SK-N-SH (cell line): ENCODE measurements at regions not wholly inside any gene's neighbourhood (a gene's known extent, or its start where the extent isn't known, plus 50 kb on each side); places are given as distances from the start of the nearest gene placed in this dataset.

Experiments used
- CTCF ChIA-PET: fragments of 300-600, 350-600 bp; formaldehyde crosslinking; extraction: SDS; loops from one replicate; lab custom pipeline; 2021; lab: Yijun Ruan, JAX
- POLR2A ChIA-PET: fragments of 350-600 bp; sonication (Branson Sonifier 250); formaldehyde crosslinking; extraction: SDS; loops from one replicate; lab custom pipeline; 2020; ENCODE audit warnings: antibody characterized with exemption, inconsistent platforms; lab: Yijun Ruan, JAX
- DNase-seq: peaks from one replicate; pipeline ENCODE4 v3.0.0; 2012
- H2AFZ ChIP-seq: fragments of 200-600 bp; sonication (generic); 2 replicates; pipeline ENCODE4 v1.8.1; 2016; ENCODE audit warnings: antibody characterized with exemption, mild to moderate bottlenecking, low read depth
- H3F3A ChIP-seq: fragments of 200-600 bp; sonication (generic); replicated peaks from 2 replicates; pipeline ENCODE3; 2016; ENCODE audit warnings: antibody characterized with exemption, mild to moderate bottlenecking; ENCODE audit not compliant: insufficient read depth
- H3K27ac ChIP-seq, 2 experiments: fragments of 200-500 bp in 1 of 2; fragments of 200-600 bp in 1 of 2; sonication (Bioruptor generic) in 1 of 2; sonication (generic), shearing (Covaris generic) in 1 of 2; 2 replicates each; pipeline versions ENCODE4 v1.5.1 to v1.6.1; 2014 to 2016; ENCODE audit warnings: low read depth in 2 of 2, inconsistent platforms in 1 of 2, low read length in 1 of 2, mild to moderate bottlenecking in 1 of 2, mixed read lengths in 1 of 2
- H3K27me3 ChIP-seq: fragments of 200-600 bp; sonication (generic), shearing (Covaris generic); 2 replicates; pipeline ENCODE4 v1.6.1; 2016; ENCODE audit warnings: mixed run types; ENCODE audit not compliant: insufficient read depth
- H3K36me3 ChIP-seq, 2 experiments: fragments of 200-500 bp in 1 of 2; fragments of 200-600 bp in 1 of 2; sonication (Bioruptor generic) in 1 of 2; sonication (generic) in 1 of 2; replicated peaks in 1 of 2; 2 replicates each; pipeline versions ENCODE3 to v1.5.1; 2014 to 2016; ENCODE audit warnings: low read length in 1 of 2, mild to moderate bottlenecking in 1 of 2; ENCODE audit not compliant: insufficient read depth in 2 of 2, control insufficient read depth in 1 of 2
- H3K4me1 ChIP-seq, 2 experiments: fragments of 200-500 bp in 1 of 2; fragments of 200-600 bp in 1 of 2; sonication (Bioruptor generic) in 1 of 2; sonication (generic), shearing (Covaris generic) in 1 of 2; 2 replicates each; pipeline versions ENCODE4 v1.5.1 to v1.6.1; 2014 to 2016; ENCODE audit warnings: low read depth in 1 of 2, low read length in 1 of 2, mixed run types in 1 of 2; ENCODE audit not compliant: insufficient read depth in 2 of 2, control insufficient read depth in 1 of 2
- H3K4me2 ChIP-seq: fragments of 200-600 bp; sonication (generic), shearing (Covaris generic); 2 replicates; pipeline ENCODE4 v1.6.1; 2017; ENCODE audit warnings: mixed run types
- H3K4me3 ChIP-seq, 2 experiments: fragments of 200-500 bp in 1 of 2; fragments of 200-600 bp in 1 of 2; sonication (Bioruptor generic) in 1 of 2; sonication (generic), shearing (Covaris generic) in 1 of 2; 2 replicates each; pipeline versions ENCODE4 v1.5.1 to v1.8.1; 2014 to 2016; ENCODE audit warnings: low read depth in 2 of 2, inconsistent platforms in 1 of 2, low read length in 1 of 2, mild to moderate bottlenecking in 1 of 2, mixed read lengths in 1 of 2, moderate library complexity in 1 of 2
- H3K79me2 ChIP-seq: fragments of 200-600 bp; sonication (generic); 2 replicates; pipeline ENCODE4 v1.8.1; 2017; ENCODE audit warnings: mild to moderate bottlenecking; ENCODE audit not compliant: insufficient read depth
- H3K9ac ChIP-seq: fragments of 200-600 bp; sonication (generic); 2 replicates; pipeline ENCODE4 v1.6.1; 2017; ENCODE audit warnings: mixed run types
- H3K9me2 ChIP-seq: fragments of 200-600 bp; sonication (generic); 2 replicates; pipeline ENCODE4 v1.6.1; 2017; ENCODE audit warnings: mixed run types
- H3K9me3 ChIP-seq: fragments of 200-600 bp; sonication (generic); 2 replicates; pipeline ENCODE4 v1.6.1; 2017; ENCODE audit warnings: mixed run types, mild to moderate bottlenecking, moderate library complexity
- H4K20me1 ChIP-seq: fragments of 200-600 bp; sonication (generic); 2 replicates; pipeline ENCODE4 v1.6.1; 2017; ENCODE audit warnings: mild to moderate bottlenecking, mixed run types; ENCODE audit not compliant: insufficient read depth
- CHD2 ChIP-seq: fragments of 150-350 bp; IDR thresholded peaks from 2 replicates; pipeline ENCODE4 v1.6.1; 2018; ENCODE audit warnings: low read length; ENCODE audit not compliant: partially characterized antibody
- EP300 ChIP-seq, 2 experiments: IDR thresholded peaks; 2 replicates each; pipeline versions ENCODE4 v1.4.0 to v1.6.1; 2012; ENCODE audit warnings: borderline replicate concordance in 1 of 2, low read depth in 1 of 2, low read length in 1 of 2
- EZH2phosphoT487 ChIP-seq: fragments of 200-600 bp; sonication (generic); IDR thresholded peaks from 2 replicates; pipeline ENCODE4 v1.6.1; 2017; ENCODE audit warnings: low read depth, mixed run types, mild to moderate bottlenecking, antibody characterized with exemption, moderate library complexity, borderline replicate concordance
- FOXM1 ChIP-seq: IDR thresholded peaks from 2 replicates; pipeline ENCODE4 v1.4.0; 2012; ENCODE audit warnings: low read depth, mild to moderate bottlenecking
- GATA2 ChIP-seq: sonication (generic); formaldehyde crosslinking; IDR thresholded peaks from 2 replicates; pipeline ENCODE4 v1.5.0; 2020; ENCODE audit warnings: mild to moderate bottlenecking, missing genetic modification reagents
- JUND ChIP-seq: IDR thresholded peaks from 2 replicates; pipeline ENCODE4 v1.4.0; 2012
- MXI1 ChIP-seq: IDR thresholded peaks from 2 replicates; pipeline ENCODE4 v1.6.1; 2012; ENCODE audit warnings: mild to moderate bottlenecking, low read depth, low read length, improper control_type of control experiment
- POLR2AphosphoS5 ChIP-seq: IDR thresholded peaks from 2 replicates; pipeline ENCODE4 v1.6.1; 2012; ENCODE audit warnings: low read depth, low read length
- RAD21 ChIP-seq: IDR thresholded peaks from 2 replicates; pipeline ENCODE4 v1.6.1; 2012; ENCODE audit warnings: mild to moderate bottlenecking, low read length
- RCOR1 ChIP-seq: fragments of 150-350 bp; IDR thresholded peaks from 2 replicates; pipeline ENCODE4 v1.6.1; 2017; ENCODE audit warnings: antibody characterized with exemption, low read length
- RFX5 ChIP-seq: IDR thresholded peaks from 2 replicates; pipeline ENCODE4 v1.6.1; 2012; ENCODE audit warnings: mild to moderate bottlenecking, improper control_type of control experiment, low read length
- SIN3A ChIP-seq: IDR thresholded peaks from 2 replicates; pipeline ENCODE4 v1.6.1; 2012; ENCODE audit warnings: low read depth, mild to moderate bottlenecking, low read length, moderate library complexity, borderline replicate concordance
- TCF12 ChIP-seq: IDR thresholded peaks from 2 replicates; pipeline ENCODE4 v1.4.0; 2012
- TEAD4 ChIP-seq: IDR thresholded peaks from 2 replicates; pipeline ENCODE4 v1.4.0; 2012; ENCODE audit warnings: mild to moderate bottlenecking, borderline replicate concordance; ENCODE audit not compliant: insufficient read depth
- YY1 ChIP-seq: IDR thresholded peaks from 2 replicates; pipeline ENCODE4 v1.4.0; 2012; ENCODE audit warnings: low read depth, mild to moderate bottlenecking
- WGBS: methylation state at CpG from one replicate; pipeline ENCODE4 v1.1.6; 2017; ENCODE audit warnings: low lambda C conversion rate; 5-methylcytosine and 5-hydroxymethylcytosine counted together
- TF ChIP-seq, protein P1 (sequence below): IDR thresholded peaks from 2 replicates; pipeline ENCODE4 v1.4.0; 2012; ENCODE audit warnings: low read depth
- TF ChIP-seq, protein P2 (sequence below): IDR thresholded peaks from 2 replicates; pipeline ENCODE4 v1.4.0; 2012; ENCODE audit warnings: low read depth, borderline replicate concordance
- TF ChIP-seq, protein P3 (sequence below): fragments of 200-600 bp; sonication (generic); IDR thresholded peaks from 2 replicates; pipeline ENCODE4 v1.6.1; 2017; ENCODE audit warnings: antibody characterized with exemption, mild to moderate bottlenecking, moderate library complexity
- TF ChIP-seq, protein P4 (sequence below): fragments of 150-350 bp; IDR thresholded peaks from 2 replicates; pipeline ENCODE4 v1.6.1; 2017; ENCODE audit warnings: antibody characterized with exemption, low read length, low read depth, borderline replicate concordance
- TF ChIP-seq, protein P5 (sequence below): IDR thresholded peaks from 2 replicates; pipeline ENCODE4; 2012

DNA sequence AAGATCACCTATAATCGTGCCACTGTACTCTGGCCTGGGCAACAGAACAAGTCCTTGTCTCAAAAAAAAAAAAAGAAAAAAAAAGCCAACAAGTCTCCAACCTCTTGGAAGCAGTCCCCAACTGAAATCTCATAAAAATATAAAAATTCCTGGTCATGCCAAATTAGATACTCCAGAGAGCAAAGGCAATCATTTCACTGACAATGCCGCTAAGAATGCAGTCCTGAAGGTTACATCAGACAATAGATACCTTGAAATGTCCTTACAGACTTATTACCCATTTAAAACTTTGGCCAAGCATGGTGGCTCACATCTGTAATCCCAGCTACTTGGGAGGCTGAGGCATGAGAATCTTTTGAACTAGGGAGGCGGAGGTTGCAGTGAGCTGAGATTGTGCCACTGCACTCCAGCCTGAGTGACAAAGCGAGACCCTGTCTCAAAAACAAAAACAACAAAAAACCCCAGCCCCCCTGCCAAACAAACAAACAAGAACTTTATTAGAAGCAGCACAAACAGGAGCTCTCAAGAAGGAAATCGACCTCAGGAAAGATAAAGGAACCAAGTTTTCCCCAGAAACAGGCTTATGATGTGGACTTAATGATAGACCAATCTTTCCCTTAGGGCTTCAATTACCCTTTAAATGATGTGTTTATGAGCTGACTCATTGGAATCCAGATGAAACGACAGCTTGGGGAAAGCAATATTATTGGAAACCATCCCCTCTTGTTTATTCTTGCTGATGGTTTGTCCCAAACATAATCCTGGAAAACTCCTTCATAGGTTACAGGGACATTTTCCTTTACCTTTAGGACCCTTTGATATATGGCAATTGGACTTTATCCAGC lies 53.1 kb upstream of the XCR1 start:
- Histone ChIP-seq H3K36me3 (no peaks in the 10 kb centered on the region), H3K9me3 (no peaks in the 10 kb centered on the region), H3K4me2 (no peak overlapping the region), H3K4me1 (no peaks in the 10 kb centered on the region), H3K27ac (no peak overlapping the region), H3K27me3 (0 out of 2 replicates have a peak, but pooled peaks cover 5% of the 10 kb centered on the region), H4K20me1 (no peaks in the 10 kb centered on the region), H3K9ac (no peak overlapping the region), H3K9me2 (no peaks in the 10 kb centered on the region), H3K4me3 (no peak overlapping the region), H3K79me2 (no peaks in the 10 kb centered on the region), H2AFZ (no peak overlapping the region), H3F3A (no peaks in the 10 kb centered on the region)
- 25% methylated on average over 6 of the region's 6 CpGs for WGBS
- no peak for DNase-seq
- ChIA-PET POLR2A (no interaction called here), CTCF (interaction anchor here (1.1 to 8.9 kb wide), 16 partner anchors 9 to 319 kb away, joined by 3 to 280 read pairs (median 11); partner anchors contain the start of gene CXCR6)
- no peak for TF ChIP-seq FOXM1
- TF ChIP-seq, protein P1, sequence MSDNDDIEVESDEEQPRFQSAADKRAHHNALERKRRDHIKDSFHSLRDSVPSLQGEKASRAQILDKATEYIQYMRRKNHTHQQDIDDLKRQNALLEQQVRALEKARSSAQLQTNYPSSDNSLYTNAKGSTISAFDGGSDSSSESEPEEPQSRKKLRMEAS, result no peak
- TF ChIP-seq EZH2phosphoT487, result no peak
- TF ChIP-seq, protein P2, sequence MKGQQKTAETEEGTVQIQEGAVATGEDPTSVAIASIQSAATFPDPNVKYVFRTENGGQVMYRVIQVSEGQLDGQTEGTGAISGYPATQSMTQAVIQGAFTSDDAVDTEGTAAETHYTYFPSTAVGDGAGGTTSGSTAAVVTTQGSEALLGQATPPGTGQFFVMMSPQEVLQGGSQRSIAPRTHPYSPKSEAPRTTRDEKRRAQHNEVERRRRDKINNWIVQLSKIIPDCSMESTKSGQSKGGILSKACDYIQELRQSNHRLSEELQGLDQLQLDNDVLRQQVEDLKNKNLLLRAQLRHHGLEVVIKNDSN, result no peak
- TF ChIP-seq TEAD4, result no peak
- TF ChIP-seq, protein P3, sequence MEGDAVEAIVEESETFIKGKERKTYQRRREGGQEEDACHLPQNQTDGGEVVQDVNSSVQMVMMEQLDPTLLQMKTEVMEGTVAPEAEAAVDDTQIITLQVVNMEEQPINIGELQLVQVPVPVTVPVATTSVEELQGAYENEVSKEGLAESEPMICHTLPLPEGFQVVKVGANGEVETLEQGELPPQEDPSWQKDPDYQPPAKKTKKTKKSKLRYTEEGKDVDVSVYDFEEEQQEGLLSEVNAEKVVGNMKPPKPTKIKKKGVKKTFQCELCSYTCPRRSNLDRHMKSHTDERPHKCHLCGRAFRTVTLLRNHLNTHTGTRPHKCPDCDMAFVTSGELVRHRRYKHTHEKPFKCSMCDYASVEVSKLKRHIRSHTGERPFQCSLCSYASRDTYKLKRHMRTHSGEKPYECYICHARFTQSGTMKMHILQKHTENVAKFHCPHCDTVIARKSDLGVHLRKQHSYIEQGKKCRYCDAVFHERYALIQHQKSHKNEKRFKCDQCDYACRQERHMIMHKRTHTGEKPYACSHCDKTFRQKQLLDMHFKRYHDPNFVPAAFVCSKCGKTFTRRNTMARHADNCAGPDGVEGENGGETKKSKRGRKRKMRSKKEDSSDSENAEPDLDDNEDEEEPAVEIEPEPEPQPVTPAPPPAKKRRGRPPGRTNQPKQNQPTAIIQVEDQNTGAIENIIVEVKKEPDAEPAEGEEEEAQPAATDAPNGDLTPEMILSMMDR, result no peak

DNA sequence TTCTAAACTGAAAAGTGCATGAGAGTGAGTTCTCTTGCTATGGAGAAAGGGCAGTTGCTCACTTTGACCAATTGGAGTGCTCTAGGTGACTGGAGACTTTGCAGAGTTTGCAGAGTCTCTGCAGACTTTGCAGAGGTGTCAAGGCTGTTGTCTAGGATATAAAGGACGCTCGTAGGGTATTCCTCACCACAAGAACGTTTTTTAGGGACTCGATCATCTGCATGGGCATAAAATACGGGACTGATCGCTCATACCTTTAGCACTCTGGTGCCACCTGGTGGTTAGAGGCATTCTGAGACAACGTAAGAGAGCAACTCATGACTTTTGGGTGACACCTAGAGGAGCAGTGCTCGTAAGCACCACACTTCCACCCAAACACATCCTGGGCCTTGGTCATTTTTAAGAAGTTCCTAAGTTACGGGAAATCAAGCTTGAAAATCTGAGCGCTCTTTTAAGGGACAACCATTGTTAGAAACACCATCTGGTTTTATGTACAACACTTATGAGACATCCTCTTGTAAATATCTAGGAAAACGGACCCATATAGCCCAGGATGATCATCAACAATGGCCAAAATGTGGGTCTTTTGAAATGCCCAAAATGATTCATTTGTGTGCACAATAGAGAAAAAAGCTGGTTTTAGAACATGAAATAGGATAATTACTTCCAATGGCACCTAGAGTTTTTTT lies 51.6 kb upstream of the XCR1 start:
- Histone ChIP-seq H3K36me3 (no peaks in the 10 kb centered on the region), H3K9me3 (no peaks in the 10 kb centered on the region), H4K20me1 (no peaks in the 10 kb centered on the region), H3K27ac (no peak overlapping the region), H3K9ac (no peak overlapping the region), H2AFZ (peak overlapping the region; percentile 58), H3K9me2 (no peaks in the 10 kb centered on the region), H3K4me2 (peak overlapping the region; percentile 42; the same call in 1 of the 2 replicates), H3K4me3 (peak overlapping the region in 1 of 2 experiments; percentile 24; a peak in 1 of 4 replicates), H3K27me3 (0 out of 2 replicates have a peak, but pooled peaks cover 5% of the 10 kb centered on the region), H3F3A (no peaks in the 10 kb centered on the region), H3K4me1 (no peaks in the 10 kb centered on the region), H3K79me2 (no peaks in the 10 kb centered on the region)
- 44% methylated on average over 3 of the region's 11 CpGs for whole genome bisulfite sequencing
- ChIA-PET CTCF (interaction anchor here (0.5 to 8.9 kb wide), 85 partner anchors 10 to 1120 kb away, joined by 3 to 280 read pairs (median 4); partner anchors contain the start of genes CXCR6, FYCO1 and XCR1), POLR2A (no interaction called here)
- DNase-seq, result peak; percentile 64
- TF ChIP-seq MXI1 (no peak), JUND (no peak), TEAD4 (no peak), RAD21 (peak; percentile 98), EP300 (IDR thresholded peaks at IDR 0.05; ENCODE audit: borderline replicate concordance in 1 of 2, low read depth in 1 of 2, low read length in 1 of 2) (no peak), RFX5 (no peak), YY1 (no peak), GATA2 (CRISPR knock-in tag) (no peak), SIN3A (no peak), POLR2AphosphoS5 (no peak), RCOR1 (peak; percentile 40; the same call in 1 of the 2 replicates), CHD2 (peak; percentile 22), FOXM1 (no peak), TCF12 (no peak)
- TF ChIP-seq, protein P4, sequence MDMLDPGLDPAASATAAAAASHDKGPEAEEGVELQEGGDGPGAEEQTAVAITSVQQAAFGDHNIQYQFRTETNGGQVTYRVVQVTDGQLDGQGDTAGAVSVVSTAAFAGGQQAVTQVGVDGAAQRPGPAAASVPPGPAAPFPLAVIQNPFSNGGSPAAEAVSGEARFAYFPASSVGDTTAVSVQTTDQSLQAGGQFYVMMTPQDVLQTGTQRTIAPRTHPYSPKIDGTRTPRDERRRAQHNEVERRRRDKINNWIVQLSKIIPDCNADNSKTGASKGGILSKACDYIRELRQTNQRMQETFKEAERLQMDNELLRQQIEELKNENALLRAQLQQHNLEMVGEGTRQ, result no peak
- TF ChIP-seq, protein P5, sequence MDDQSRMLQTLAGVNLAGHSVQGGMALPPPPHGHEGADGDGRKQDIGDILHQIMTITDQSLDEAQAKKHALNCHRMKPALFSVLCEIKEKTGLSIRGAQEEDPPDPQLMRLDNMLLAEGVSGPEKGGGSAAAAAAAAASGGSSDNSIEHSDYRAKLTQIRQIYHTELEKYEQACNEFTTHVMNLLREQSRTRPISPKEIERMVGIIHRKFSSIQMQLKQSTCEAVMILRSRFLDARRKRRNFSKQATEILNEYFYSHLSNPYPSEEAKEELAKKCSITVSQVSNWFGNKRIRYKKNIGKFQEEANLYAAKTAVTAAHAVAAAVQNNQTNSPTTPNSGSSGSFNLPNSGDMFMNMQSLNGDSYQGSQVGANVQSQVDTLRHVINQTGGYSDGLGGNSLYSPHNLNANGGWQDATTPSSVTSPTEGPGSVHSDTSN, result no peak
- TF ChIP-seq, protein P2, result no peak
